ENCODE measurements at regions not wholly inside any gene's neighbourhood (a gene's known extent, or its start where the extent isn't known, plus 50 kb on each side); places are given as distances from the start of the nearest gene placed in this dataset.

- no peaks in the 10 kb centered on the region for H3K27me3 ChIP-seq (replicated peaks in 1 of 4; ENCODE audit: control insufficient read depth in 3 of 4, extremely low read depth in 1 of 4, insufficient read depth in 3 of 4, low read length in 3 of 4)
- H3K4ac ChIP-seq (replicated peaks; ENCODE audit: insufficient read length, low read depth, low read length): no peak overlapping the region
- no peak overlapping the region for H3K56ac ChIP-seq (replicated peaks; ENCODE audit: insufficient read length, low read depth, low read length)
- no peaks in the 10 kb centered on the region for H3K23me2 ChIP-seq (ENCODE audit: low read depth, low read length)
- no peak overlapping the region for H3K4me2 ChIP-seq (ENCODE audit: insufficient read depth in 1 of 2, low read depth in 2 of 2, low read length in 2 of 2)
- H2BK15ac ChIP-seq (ENCODE audit: low read length): no peak overlapping the region
- no peak overlapping the region for H2BK5ac ChIP-seq (ENCODE audit: low read depth, low read length)
- no peak overlapping the region for H4K91ac ChIP-seq (replicated peaks; ENCODE audit: insufficient read length, low read length)
- no peaks in the 10 kb centered on the region for H3K36me3 ChIP-seq (ENCODE audit: control insufficient read depth in 2 of 4, insufficient read depth in 4 of 4, low read length in 3 of 4)
- ChIA-PET CTCF (ENCODE audit: partially characterized antibody) (interaction anchor here (1.4 kb wide), 1 partner anchor 33 kb away, joined by 3 read pairs; no protein-coding TSS in a partner anchor), POLR2A (ENCODE audit: partially characterized antibody) (no interaction called here)
- no peak overlapping the region for H2BK12ac ChIP-seq (ENCODE audit: low read depth, low read length)
- H3K4me3 ChIP-seq (ENCODE audit: extremely low read depth in 1 of 4, insufficient read depth in 2 of 4, low read depth in 3 of 4, low read length in 4 of 4): no peak overlapping the region
- H2AFZ ChIP-seq (ENCODE audit: low read length): no peak overlapping the region; the same call in 1 of the 2 replicates
- no peaks in the 10 kb centered on the region for H3K79me1 ChIP-seq (ENCODE audit: low read depth, low read length)
- H4K5ac ChIP-seq (ENCODE audit: insufficient read length, low read depth, low read length): no peak overlapping the region
- 85% methylated on average over 7 of the region's 7 CpGs; no CpG with 5 or more reads in 1 of the 2 experiments for WGBS, 2 experiments (ENCODE audit: extremely low coverage in 1 of 2, insufficient coverage in 1 of 2, insufficient read length in 1 of 2, insufficient replicate concordance in 2 of 2, low coverage in 1 of 2, low lambda C conversion rate in 2 of 2, missing lambda C conversion rate in 1 of 2)
- H3K23ac ChIP-seq (ENCODE audit: insufficient read length): no peak overlapping the region
- H3K9me3 ChIP-seq (ENCODE audit: insufficient read depth in 2 of 2, low read depth in 1 of 2, low read length in 1 of 2): no peaks in the 10 kb centered on the region
- H3K18ac ChIP-seq (ENCODE audit: extremely low read depth, low read length): no peak overlapping the region
- no peak overlapping the region for H2BK20ac ChIP-seq (ENCODE audit: low read length)
- FAIRE-seq (no peak), DNase-seq (ENCODE audit: low read depth in 1 of 2, low spot score in 2 of 2) (no peak)
- H3K4me1 ChIP-seq (replicated peaks in 1 of 4; ENCODE audit: control insufficient read depth in 3 of 4, insufficient read depth in 4 of 4, low read length in 3 of 4): no peaks in the 10 kb centered on the region
- no peak overlapping the region for H2BK120ac ChIP-seq (replicated peaks; ENCODE audit: low read depth, low read length)
- no peak overlapping the region for H2AK5ac ChIP-seq (ENCODE audit: low read depth, low read length)
- H4K8ac ChIP-seq (ENCODE audit: extremely low read depth, insufficient read depth, low read length): no peak overlapping the region
- no peaks in the 10 kb centered on the region for H3K79me2 ChIP-seq (ENCODE audit: control insufficient read depth in 1 of 2, insufficient read depth in 2 of 2, low read length in 2 of 2)
- no peak overlapping the region for H3K27ac ChIP-seq (ENCODE audit: low read depth, low read length)
- H3K14ac ChIP-seq (ENCODE audit: insufficient read length): no peak overlapping the region
- no peaks in the 10 kb centered on the region for H4K20me1 ChIP-seq (replicated peaks in 1 of 2; ENCODE audit: control insufficient read depth in 1 of 2, insufficient read depth in 2 of 2, low read length in 2 of 2)
- H3K9ac ChIP-seq (replicated peaks in 1 of 4; ENCODE audit: extremely low read depth in 1 of 4, low read depth in 3 of 4, low read length in 3 of 4): no peak overlapping the region
- TF ChIP-seq TAF1 (IDR thresholded peaks at IDR 0.05; ENCODE audit: low read depth, low read length): no peak
- no peak for TF ChIP-seq SRF (IDR thresholded peaks at IDR 0.05; ENCODE audit: low read depth, low read length)
- TF ChIP-seq EGR1 (IDR thresholded peaks at IDR 0.05; ENCODE audit: borderline replicate concordance, low read depth, low read length): no peak
- no peak for TF ChIP-seq RXRA (IDR thresholded peaks at IDR 0.05; ENCODE audit: insufficient read depth, low read depth, low read length)
- TF ChIP-seq TAF7 (optimal IDR thresholded peaks at IDR 0.05; ENCODE audit: borderline replicate concordance, low read depth, low read length): no peak
- no peak for TF ChIP-seq EZH2 (IDR thresholded peaks at IDR 0.05; ENCODE audit: low read depth, low read length, severe bottlenecking)
- TF ChIP-seq CHD2 (IDR thresholded peaks at IDR 0.05; ENCODE audit: low read length): no peak
- no peak for TF ChIP-seq TBP (IDR thresholded peaks at IDR 0.05; ENCODE audit: low read depth, low read length)
- TF ChIP-seq HDAC6 (IDR thresholded peaks at IDR 0.05; ENCODE audit: low read depth, low read length): no peak
- no peak for TF ChIP-seq BACH1 (IDR thresholded peaks at IDR 0.05; ENCODE audit: low read length)
- TF ChIP-seq GTF2F1 (IDR thresholded peaks at IDR 0.05; ENCODE audit: borderline replicate concordance, low read depth, low read length): no peak
- TF ChIP-seq SAP30 (IDR thresholded peaks at IDR 0.05; ENCODE audit: insufficient read depth, insufficient replicate concordance, low read length): no peak
- TF ChIP-seq ZNF274 (IDR thresholded peaks at IDR 0.05; ENCODE audit: borderline replicate concordance, extremely low read depth, low read length): no peak
- TF ChIP-seq RFX5 (IDR thresholded peaks at IDR 0.05; ENCODE audit: borderline replicate concordance, low read depth, low read length): no peak
- TF ChIP-seq KDM1A (IDR thresholded peaks at IDR 0.05; ENCODE audit: borderline replicate concordance, low read length): no peak
Measured at GRCh38 chr4:147312376-147313046, 168.4 kb upstream of the EDNRA start.
